SK-N-SH treated with all-trans-retinoic acid at 6 μM for 48 hours (cell line): ENCODE measurements at regions not wholly inside any gene's neighbourhood (a gene's known extent, or its start where the extent isn't known, plus 50 kb on each side); places are given as distances from the start of the nearest gene placed in this dataset.
"Not testable (repeated sequence)": the region's sequence is repeated elsewhere in the genome, so short reads cannot be mapped to it uniquely, and the experiment has no call there.

ENCODE experiments used
- ATAC-seq: fragments of 200-7000 bp; cut with Tn5 transposase; 3 replicates; pipeline ENCODE4 v1.9.1; 2020; ENCODE audit warnings: mild to moderate bottlenecking, moderate library complexity
- CSDC2 ChIP-seq: fragments of 250-450 bp; sonication (Bioruptor Pico); IDR thresholded peaks from 2 replicates; pipeline ENCODE4 v1.5.0; 2020; ENCODE audit warnings: mild to moderate bottlenecking, moderate library complexity
- CSRNP3 ChIP-seq: fragments of 250-450 bp; sonication (Bioruptor Pico); IDR thresholded peaks from 2 replicates; pipeline ENCODE4 v1.5.1; 2021; ENCODE audit warnings: mild to moderate bottlenecking, moderate library complexity
- ESRRG ChIP-seq: fragments of 250-450 bp; sonication (Bioruptor Pico); IDR thresholded peaks from 2 replicates; pipeline ENCODE4 v1.6.1; 2021; ENCODE audit warnings: mild to moderate bottlenecking
- GLIS3 ChIP-seq: fragments of 250-450 bp; sonication (Bioruptor Pico); IDR thresholded peaks from 2 replicates; pipeline ENCODE4 v1.5.0; 2020; ENCODE audit warnings: mild to moderate bottlenecking, moderate library complexity
- OSR1 ChIP-seq: fragments of 250-450 bp; sonication (Bioruptor Pico); IDR thresholded peaks from 2 replicates; pipeline ENCODE4 v1.8.0; 2022; ENCODE audit warnings: moderate library complexity, mild to moderate bottlenecking, inconsistent platforms
- POU6F1 ChIP-seq: fragments of 250-450 bp; sonication (Bioruptor Pico); IDR thresholded peaks from 2 replicates; pipeline ENCODE4 v1.8.0; 2021; ENCODE audit warnings: low read depth, mild to moderate bottlenecking, moderate library complexity, borderline replicate concordance
- SNAI2 ChIP-seq: fragments of 250-450 bp; sonication (Bioruptor Pico); IDR thresholded peaks from 2 replicates; pipeline ENCODE4 v1.5.0; 2020; ENCODE audit warnings: mild to moderate bottlenecking, moderate library complexity
- TCF4 ChIP-seq: fragments of 250-450 bp; sonication (Bioruptor Pico); IDR thresholded peaks from 2 replicates; pipeline ENCODE4 v1.8.0; 2021; ENCODE audit warnings: mild to moderate bottlenecking, moderate library complexity, borderline replicate concordance
- ZC3H10 ChIP-seq: fragments of 250-450 bp; sonication (Bioruptor Pico); IDR thresholded peaks from 2 replicates; pipeline ENCODE4 v1.5.1; 2021; ENCODE audit warnings: mild to moderate bottlenecking, moderate library complexity
- ZFP30 ChIP-seq: fragments of 450-650 bp; formaldehyde crosslinking; IDR thresholded peaks from 2 replicates; pipeline ENCODE4 v1.5.0; 2022; ENCODE audit warnings: mild to moderate bottlenecking, moderate library complexity
- ZNF565 ChIP-seq: fragments of 450-650 bp; formaldehyde crosslinking; conservative IDR thresholded peaks from 2 replicates; pipeline ENCODE4 v1.5.0; 2020; ENCODE audit warnings: low read depth, mild to moderate bottlenecking, moderate library complexity
- ZNF8 ChIP-seq: fragments of 450-650 bp; formaldehyde crosslinking; IDR thresholded peaks from 2 replicates; pipeline ENCODE4 v1.5.0; 2020; ENCODE audit warnings: mild to moderate bottlenecking, moderate library complexity
- TF ChIP-seq, protein P1 (sequence below): fragments of 250-450 bp; sonication (Bioruptor Pico); IDR thresholded peaks from 2 replicates; pipeline ENCODE4 v1.5.0; 2020; ENCODE audit warnings: mild to moderate bottlenecking, moderate library complexity
- TF ChIP-seq, protein P2 (sequence below): fragments of 250-450 bp; sonication (Bioruptor Pico); IDR thresholded peaks from 2 replicates; pipeline ENCODE4 v1.5.1; 2020; ENCODE audit warnings: low read depth, mild to moderate bottlenecking, moderate library complexity
- TF ChIP-seq, protein P3 (sequence below): fragments of 250-450 bp; sonication (Bioruptor Pico); IDR thresholded peaks from 2 replicates; pipeline ENCODE4 v1.8.0; 2020; ENCODE audit warnings: mild to moderate bottlenecking, moderate library complexity, borderline replicate concordance

DNA sequence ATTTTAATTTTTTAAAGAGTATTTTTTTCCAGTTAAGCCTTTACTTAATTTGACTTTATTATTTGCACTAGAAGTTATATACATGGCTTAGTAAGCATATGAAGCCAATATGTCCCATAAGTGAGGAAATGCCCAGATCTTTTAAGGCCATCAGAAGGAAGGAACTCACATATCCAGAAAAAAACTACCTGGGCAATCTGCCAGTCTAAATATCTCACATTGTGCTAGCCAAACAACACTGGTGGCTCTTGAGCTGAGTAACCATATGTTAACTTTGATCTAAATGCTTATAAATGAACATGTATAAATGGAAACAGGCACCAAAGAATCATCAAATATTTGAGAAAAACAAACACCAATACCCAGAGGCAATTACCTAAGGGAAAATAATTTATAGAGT lies 138.6 kb upstream of the APOOL start:
- ATAC-seq, result no peak
- TF ChIP-seq ZNF8 (CRISPR knock-in tag) (no peak), GLIS3 (no peak), TCF4 (CRISPR knock-in tag) (no peak), CSRNP3 (CRISPR knock-in tag) (no peak)
- TF ChIP-seq, all 23 proteins: peak for 0

DNA sequence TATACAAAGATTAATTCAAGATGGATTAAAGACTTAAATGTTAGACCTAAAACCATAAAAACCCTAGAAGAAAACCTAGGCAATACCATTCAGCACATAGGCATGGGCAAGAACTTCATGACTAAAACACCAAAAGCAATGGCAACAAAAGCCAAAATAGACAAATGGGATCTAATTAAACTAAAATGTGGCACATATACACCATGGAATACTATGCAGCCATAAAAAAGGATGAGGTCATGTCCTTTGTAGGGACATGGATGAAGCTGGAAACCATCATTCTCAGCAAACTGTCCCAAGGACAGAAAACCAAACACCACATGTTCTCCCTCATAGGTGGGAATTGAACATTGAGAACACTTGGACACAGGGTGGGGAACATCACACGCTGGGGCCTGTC lies 133.4 kb upstream of the APOOL start:
- not testable (repeated sequence) for ATAC-seq

DNA sequence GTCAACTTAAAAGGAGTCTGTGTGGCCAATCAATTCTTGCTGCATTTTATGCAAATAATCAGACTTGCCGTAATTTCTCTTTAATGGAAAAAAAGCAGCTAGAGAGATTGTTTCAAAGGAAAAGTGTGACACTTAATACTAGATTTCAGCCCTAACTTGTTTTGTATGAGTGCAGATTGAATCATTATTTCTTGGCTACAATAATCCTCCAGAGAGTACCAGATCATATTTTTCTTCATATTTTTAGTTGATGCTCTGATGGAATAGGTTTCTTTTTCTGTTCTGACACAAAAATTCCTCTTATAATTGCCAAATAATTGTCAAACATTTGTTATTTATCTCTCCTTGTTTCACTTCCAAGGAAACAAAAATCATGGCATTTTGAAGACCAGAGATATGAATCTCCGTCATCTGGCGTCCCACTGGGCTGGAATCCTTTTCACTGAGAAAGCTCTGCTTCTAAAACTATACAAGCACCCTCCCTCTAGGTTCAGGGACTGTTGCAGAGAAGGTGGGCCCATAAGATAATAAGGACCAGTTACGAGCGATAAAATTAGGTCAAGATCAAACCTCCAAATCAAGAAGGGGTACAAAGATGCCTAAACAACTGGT lies 131.4 kb upstream of the APOOL start:
- ATAC-seq, result not testable (repeated sequence)

GRCh38 chrX:84873176-84873575 lies 130.5 kb upstream of the APOOL start:
- TF ChIP-seq ZNF565 (CRISPR knock-in tag) (no peak), OSR1 (CRISPR knock-in tag) (no peak)
- TF ChIP-seq, protein P1, sequence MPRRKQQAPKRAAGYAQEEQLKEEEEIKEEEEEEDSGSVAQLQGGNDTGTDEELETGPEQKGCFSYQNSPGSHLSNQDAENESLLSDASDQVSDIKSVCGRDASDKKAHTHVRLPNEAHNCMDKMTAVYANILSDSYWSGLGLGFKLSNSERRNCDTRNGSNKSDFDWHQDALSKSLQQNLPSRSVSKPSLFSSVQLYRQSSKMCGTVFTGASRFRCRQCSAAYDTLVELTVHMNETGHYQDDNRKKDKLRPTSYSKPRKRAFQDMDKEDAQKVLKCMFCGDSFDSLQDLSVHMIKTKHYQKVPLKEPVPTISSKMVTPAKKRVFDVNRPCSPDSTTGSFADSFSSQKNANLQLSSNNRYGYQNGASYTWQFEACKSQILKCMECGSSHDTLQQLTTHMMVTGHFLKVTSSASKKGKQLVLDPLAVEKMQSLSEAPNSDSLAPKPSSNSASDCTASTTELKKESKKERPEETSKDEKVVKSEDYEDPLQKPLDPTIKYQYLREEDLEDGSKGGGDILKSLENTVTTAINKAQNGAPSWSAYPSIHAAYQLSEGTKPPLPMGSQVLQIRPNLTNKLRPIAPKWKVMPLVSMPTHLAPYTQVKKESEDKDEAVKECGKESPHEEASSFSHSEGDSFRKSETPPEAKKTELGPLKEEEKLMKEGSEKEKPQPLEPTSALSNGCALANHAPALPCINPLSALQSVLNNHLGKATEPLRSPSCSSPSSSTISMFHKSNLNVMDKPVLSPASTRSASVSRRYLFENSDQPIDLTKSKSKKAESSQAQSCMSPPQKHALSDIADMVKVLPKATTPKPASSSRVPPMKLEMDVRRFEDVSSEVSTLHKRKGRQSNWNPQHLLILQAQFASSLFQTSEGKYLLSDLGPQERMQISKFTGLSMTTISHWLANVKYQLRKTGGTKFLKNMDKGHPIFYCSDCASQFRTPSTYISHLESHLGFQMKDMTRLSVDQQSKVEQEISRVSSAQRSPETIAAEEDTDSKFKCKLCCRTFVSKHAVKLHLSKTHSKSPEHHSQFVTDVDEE (CRISPR knock-in tag), result no peak
- no peak for ATAC-seq

DNA sequence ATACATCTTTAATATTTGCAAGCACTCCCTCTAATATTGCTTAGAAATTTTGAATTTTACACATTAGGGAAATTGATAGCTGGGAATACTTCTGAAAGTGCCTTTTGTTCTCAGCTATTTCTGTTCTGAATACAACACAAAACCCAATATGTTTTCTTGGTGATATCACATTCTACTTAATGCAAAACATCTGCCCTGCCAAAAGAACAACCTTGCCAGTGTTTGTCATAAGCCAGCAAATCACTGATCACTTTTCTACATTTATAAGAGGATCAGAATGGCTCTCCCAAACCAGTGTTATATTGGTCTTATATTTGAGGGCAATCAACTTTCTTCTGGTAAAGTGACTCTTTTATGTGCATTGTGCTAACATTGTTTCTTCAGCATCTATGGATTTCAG lies 126.8 kb upstream of the APOOL start:
- no peak for ATAC-seq

GRCh38 chrX:84893897-84894296 lies 109.8 kb upstream of the APOOL start:
- ATAC-seq, result no peak
- no peak for TF ChIP-seq POU6F1 (CRISPR knock-in tag)
- TF ChIP-seq GLIS3, result no peak
- TF ChIP-seq OSR1 (CRISPR knock-in tag), result no peak
- TF ChIP-seq, protein P2, sequence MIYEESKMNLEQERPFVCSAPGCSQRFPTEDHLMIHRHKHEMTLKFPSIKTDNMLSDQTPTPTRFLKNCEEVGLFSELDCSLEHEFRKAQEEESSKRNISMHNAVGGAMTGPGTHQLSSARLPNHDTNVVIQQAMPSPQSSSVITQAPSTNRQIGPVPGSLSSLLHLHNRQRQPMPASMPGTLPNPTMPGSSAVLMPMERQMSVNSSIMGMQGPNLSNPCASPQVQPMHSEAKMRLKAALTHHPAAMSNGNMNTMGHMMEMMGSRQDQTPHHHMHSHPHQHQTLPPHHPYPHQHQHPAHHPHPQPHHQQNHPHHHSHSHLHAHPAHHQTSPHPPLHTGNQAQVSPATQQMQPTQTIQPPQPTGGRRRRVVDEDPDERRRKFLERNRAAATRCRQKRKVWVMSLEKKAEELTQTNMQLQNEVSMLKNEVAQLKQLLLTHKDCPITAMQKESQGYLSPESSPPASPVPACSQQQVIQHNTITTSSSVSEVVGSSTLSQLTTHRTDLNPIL (CRISPR knock-in tag), result no peak
- TF ChIP-seq ZC3H10, result no peak
- no peak for TF ChIP-seq TCF4 (CRISPR knock-in tag)
- no peak for TF ChIP-seq ZFP30 (CRISPR knock-in tag)
- TF ChIP-seq, protein P3, sequence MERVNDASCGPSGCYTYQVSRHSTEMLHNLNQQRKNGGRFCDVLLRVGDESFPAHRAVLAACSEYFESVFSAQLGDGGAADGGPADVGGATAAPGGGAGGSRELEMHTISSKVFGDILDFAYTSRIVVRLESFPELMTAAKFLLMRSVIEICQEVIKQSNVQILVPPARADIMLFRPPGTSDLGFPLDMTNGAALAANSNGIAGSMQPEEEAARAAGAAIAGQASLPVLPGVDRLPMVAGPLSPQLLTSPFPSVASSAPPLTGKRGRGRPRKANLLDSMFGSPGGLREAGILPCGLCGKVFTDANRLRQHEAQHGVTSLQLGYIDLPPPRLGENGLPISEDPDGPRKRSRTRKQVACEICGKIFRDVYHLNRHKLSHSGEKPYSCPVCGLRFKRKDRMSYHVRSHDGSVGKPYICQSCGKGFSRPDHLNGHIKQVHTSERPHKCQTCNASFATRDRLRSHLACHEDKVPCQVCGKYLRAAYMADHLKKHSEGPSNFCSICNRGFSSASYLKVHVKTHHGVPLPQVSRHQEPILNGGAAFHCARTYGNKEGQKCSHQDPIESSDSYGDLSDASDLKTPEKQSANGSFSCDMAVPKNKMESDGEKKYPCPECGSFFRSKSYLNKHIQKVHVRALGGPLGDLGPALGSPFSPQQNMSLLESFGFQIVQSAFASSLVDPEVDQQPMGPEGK, result no peak
- TF ChIP-seq ZNF8 (CRISPR knock-in tag), result no peak
- TF ChIP-seq, protein P1 (CRISPR knock-in tag), result no peak
- no peak for TF ChIP-seq SNAI2 (CRISPR knock-in tag)
- TF ChIP-seq CSDC2 (CRISPR knock-in tag), result no peak

More for the DNA sequence above, 126.8 kb upstream of the APOOL start:
- no peak for TF ChIP-seq GLIS3
- TF ChIP-seq ESRRG (CRISPR knock-in tag), result no peak
- TF ChIP-seq CSDC2 (CRISPR knock-in tag), result no peak
- no peak for TF ChIP-seq POU6F1 (CRISPR knock-in tag)
